HG03565 (cell line): ENCODE measurements at regions not wholly inside any gene's neighbourhood (a gene's known extent, or its start where the extent isn't known, plus 50 kb on each side); places are given as distances from the start of the nearest gene placed in this dataset.

Experiments
- ATAC-seq: cut with Tn5 transposase; IDR thresholded peaks from one replicate; pipeline ENCODE4 v1.9.1; 2021; ENCODE audit warnings: mild to moderate bottlenecking, moderate library complexity; ENCODE audit not compliant: unreplicated experiment

DNA sequence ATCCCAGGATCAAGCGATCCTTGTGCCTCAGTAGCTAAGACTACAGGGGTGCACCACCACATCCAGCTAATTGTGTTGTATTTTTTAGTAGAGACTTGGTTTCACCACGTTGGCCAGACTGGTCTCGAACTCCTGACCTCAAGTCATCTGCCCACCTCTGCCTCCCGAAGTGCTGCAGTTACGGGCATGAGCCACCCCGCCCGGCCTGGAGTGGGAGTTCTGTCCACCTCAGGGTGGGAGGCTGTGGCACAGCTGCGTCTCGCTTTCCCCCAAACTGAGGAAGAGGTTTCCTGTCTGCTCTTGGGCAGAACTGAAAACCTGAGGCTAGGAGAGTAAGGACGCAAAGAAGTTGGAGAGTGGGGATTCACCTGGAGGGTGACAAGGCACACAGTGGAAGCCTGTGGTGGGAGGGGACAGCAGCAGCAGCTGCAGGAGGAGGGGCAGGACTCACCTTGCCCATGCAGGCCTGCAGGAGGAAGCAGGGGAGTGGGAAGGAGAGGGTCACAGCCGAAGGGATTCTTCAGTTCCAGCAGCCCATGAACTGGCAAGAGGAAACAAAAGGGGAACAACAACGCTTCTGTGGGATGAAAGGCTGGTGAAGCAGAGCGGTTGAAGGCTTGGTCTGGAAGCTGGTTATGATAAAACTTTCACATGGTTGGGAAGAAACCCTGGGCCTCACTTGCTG is 181.4 kb downstream of the GAS1 start:
- no peak for ATAC-seq

DNA sequence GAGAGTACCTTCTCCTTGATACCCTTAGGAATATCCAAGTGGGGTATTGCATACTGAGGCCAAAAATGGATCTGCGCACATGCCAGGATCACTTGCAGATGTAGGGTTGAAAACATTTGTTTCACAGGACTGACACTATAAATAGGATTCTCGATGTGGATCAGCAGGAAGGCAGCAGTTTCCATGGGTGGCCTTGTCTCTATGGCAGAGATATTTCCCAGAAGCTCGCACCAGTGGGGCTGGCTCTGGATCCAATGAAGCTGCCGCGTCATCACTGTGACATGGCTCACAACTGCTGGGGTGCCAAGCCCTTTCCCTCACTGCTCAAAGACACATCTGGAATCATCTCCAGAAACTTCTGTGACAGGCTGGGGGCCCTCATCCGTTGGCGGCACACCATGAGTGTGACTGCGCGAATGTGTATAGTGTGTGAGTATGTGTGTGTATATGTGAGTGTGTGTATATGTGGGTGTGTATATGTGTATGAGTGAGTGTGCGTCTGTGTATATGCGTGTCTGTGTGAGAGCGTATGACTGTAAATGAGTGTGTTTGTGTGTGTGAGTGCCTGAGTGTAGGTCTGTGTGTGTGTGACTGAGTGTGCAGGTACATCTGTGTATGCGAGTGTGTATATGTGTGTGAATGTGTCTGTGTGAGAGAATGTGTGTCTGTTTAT is 182.5 kb downstream of the GAS1 start:
- ATAC-seq: no peak

- no peak for ATAC-seq
These were observed 183.1 kb downstream of the GAS1 start for GRCh38 chr9:86764221-86764624.

- no peak for ATAC-seq
These were observed 183.5 kb downstream of the GAS1 start for GRCh38 chr9:86763791-86764190.

GRCh38 chr9:86757382-86757720 is 190.0 kb downstream of the GAS1 start:
- ATAC-seq: no peak

- no peak for ATAC-seq
These were observed 190.5 kb downstream of the GAS1 start for GRCh38 chr9:86756576-86757381.

DNA sequence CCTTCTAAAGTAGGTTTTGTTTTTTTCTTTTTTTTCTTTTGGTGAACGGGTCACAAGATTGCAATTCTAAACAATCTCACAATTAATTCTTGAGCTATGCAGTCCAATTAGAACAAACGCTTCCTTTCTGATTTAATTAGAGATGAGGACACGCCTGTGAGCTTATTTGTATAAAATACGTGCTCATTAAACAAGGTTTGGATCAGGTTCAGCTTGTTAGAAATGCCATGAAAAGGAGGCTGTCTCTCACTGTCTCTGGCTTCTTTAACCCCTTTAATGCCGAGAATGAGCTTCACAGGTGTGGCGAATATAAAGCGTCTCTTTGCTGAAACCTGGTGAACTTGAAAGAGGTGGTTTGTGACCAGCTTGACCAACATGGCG is 191.8 kb downstream of the GAS1 start:
- no peak for ATAC-seq

GRCh38 chr9:86754581-86755560 is 192.4 kb downstream of the GAS1 start:
- ATAC-seq: no peak

- ATAC-seq: no peak
These were observed 193.5 kb downstream of the GAS1 start for GRCh38 chr9:86753836-86754235.

- ATAC-seq: no peak
These were observed 194.6 kb downstream of the GAS1 start for GRCh38 chr9:86752733-86753132.

- ATAC-seq: no peak
These were observed 195.3 kb downstream of the GAS1 start for GRCh38 chr9:86751956-86752355.

GRCh38 chr9:86751207-86751606 is 196.1 kb downstream of the GAS1 start:
- ATAC-seq: no peak

GRCh38 chr9:86749894-86750255 is 197.4 kb downstream of the GAS1 start:
- ATAC-seq: no peak

GRCh38 chr9:86749161-86749893 is 198.0 kb downstream of the GAS1 start:
- no peak for ATAC-seq

GRCh38 chr9:86747711-86748110 is 199.6 kb downstream of the GAS1 start:
- no peak for ATAC-seq

- no peak for ATAC-seq
These were observed 205.7 kb downstream of the GAS1 start for GRCh38 chr9:86741311-86742208.

DNA sequence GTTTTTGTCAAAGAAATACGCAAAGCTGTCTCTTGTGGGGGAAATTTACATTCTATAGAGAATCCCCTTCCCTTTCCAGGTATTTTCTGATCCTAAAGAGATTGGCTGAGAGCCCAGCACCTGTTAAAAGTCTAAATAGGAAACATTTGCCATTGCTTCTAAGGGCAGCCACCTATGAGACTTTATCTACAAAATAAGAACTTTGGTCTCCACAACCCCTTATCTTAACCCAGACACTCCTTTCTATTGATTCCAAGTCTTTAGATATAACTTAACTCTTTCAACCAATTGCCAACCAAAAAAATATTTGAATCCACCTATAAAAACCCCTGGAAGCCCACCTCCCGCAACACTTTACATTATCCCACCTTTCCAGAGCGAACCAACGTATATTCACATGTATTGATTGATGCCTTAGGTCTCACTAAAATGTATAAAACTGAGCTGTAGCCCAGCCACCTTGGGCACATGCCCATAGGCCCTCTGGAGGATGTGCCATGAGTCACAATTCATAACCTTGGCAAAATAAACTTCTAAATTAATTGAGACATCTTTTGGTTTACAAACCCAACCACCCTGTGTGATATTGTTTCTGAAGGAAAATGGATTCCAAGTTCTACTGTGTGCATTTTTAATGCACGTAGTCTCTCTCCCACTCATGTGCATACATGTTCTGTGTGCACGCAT is 211.4 kb downstream of the GAS1 start:
- no peak for ATAC-seq

- no peak for ATAC-seq
These were observed 212.5 kb downstream of the GAS1 start for GRCh38 chr9:86734771-86735170.

DNA sequence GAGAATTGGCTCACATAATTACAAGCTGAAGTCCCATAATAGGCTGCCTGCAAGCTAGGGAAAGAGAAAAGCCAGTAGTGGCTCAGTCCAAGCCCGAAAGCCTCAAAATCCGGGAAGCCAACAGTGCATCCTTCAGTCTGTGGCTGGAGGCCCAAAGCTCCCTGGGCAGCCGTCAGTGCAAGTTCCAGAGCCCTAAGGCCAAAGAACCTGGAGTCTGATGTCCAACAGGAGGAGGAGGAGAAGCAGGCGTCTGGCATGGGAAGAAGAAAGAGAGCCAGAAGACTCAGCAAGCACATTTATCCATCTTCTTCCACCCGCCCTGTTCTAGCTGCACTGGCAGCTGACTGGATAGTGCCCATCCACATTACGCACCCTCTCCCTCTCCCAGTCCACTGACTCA is 213.4 kb downstream of the GAS1 start:
- no peak for ATAC-seq
